Naive thymus-derived CD4-positive, alpha-beta T cell (primary cell): ENCODE measurements at regions not wholly inside any gene's neighbourhood (a gene's known extent, or its start where the extent isn't known, plus 50 kb on each side); places are given as distances from the start of the nearest gene placed in this dataset.

Experiments used
- ATAC-seq: fragments of 150-1000 bp; cut with Tn5 transposase; 2 replicates; pipeline ENCODE4 v1.10.0; 2021; ENCODE audit warnings: mild to moderate bottlenecking, moderate library complexity
- CTCF ChIA-PET: fragments of 350-600 bp; sonication (Branson Sonifier 250); formaldehyde crosslinking; loops from one replicate; lab custom pipeline; 2021; ENCODE audit warnings: antibody characterized with exemption; lab: Charles Lee
- POLR2A ChIA-PET: fragments of 350-600 bp; sonication (Branson Sonifier 250); formaldehyde crosslinking; loops from one replicate; lab custom pipeline; 2021; ENCODE audit warnings: antibody characterized with exemption, inconsistent platforms; lab: Charles Lee
- DNase-seq, 9 donors: peaks; one replicate each; pipeline versions ENCODE4 v3.0.0 to v3.0.0-alpha.2; 2020 to 2022; ENCODE audit warnings: mixed read lengths in 1 of 9
- H3K27ac ChIP-seq: one replicate; pipeline ENCODE4 v1.7.0; 2013; ENCODE audit warnings: mild to moderate bottlenecking, low read depth, low read length, moderate library complexity
- H3K27me3 ChIP-seq, 2 donors: one replicate each; pipeline ENCODE4 v1.7.0; 2013; ENCODE audit warnings: low read length in 2 of 2, mild to moderate bottlenecking in 2 of 2, moderate library complexity in 2 of 2; ENCODE audit not compliant: control insufficient read depth in 2 of 2, insufficient read depth in 2 of 2
- H3K36me3 ChIP-seq, 3 experiments: 1 replicate in 2 of 3; 2 replicates in 1 of 3; pipeline ENCODE4 v1.7.0; 2013; ENCODE audit warnings: low read length in 3 of 3, mild to moderate bottlenecking in 3 of 3, moderate library complexity in 1 of 3; ENCODE audit not compliant: insufficient read depth in 3 of 3, control insufficient read depth in 2 of 3
- H3K4me1 ChIP-seq, 2 donors: one replicate each; pipeline ENCODE4 v1.7.0; 2013; ENCODE audit warnings: low read length in 2 of 2, mild to moderate bottlenecking in 2 of 2, moderate library complexity in 1 of 2; ENCODE audit not compliant: control insufficient read depth in 2 of 2, insufficient read depth in 2 of 2
- H3K4me3 ChIP-seq: 2 replicates; pipeline ENCODE4 v1.7.0; 2013; ENCODE audit warnings: mild to moderate bottlenecking, low read length
- H3K9me3 ChIP-seq, 3 experiments: 1 replicate in 2 of 3; 2 replicates in 1 of 3; pipeline ENCODE4 v1.7.0; 2013; ENCODE audit warnings: low read length in 3 of 3; ENCODE audit not compliant: control insufficient read depth in 2 of 3
- H3K27ac Mint-ChIP-seq, 9 donors: one replicate each; pipeline ENCODE4 v1.8.0; 2020 to 2022; ENCODE audit warnings: mixed read lengths in 9 of 9, mild to moderate bottlenecking in 8 of 9, moderate library complexity in 5 of 9, inconsistent platforms in 2 of 9
- H3K27me3 Mint-ChIP-seq, 5 donors: one replicate each; pipeline ENCODE4 v1.8.0; 2021 to 2022; ENCODE audit warnings: mixed read lengths in 5 of 5, mild to moderate bottlenecking in 1 of 5
- H3K36me3 Mint-ChIP-seq, 5 donors: one replicate each; pipeline ENCODE4 v1.8.0; 2020 to 2022; ENCODE audit warnings: mixed read lengths in 5 of 5, mild to moderate bottlenecking in 3 of 5, inconsistent platforms in 1 of 5
- H3K4me1 Mint-ChIP-seq, 7 donors: one replicate each; pipeline ENCODE4 v1.8.0; 2020 to 2022; ENCODE audit warnings: mixed read lengths in 7 of 7, mild to moderate bottlenecking in 3 of 7, inconsistent platforms in 1 of 7
- H3K4me3 Mint-ChIP-seq, 10 donors: one replicate each; pipeline ENCODE4 v1.8.0; 2020 to 2022; ENCODE audit warnings: mild to moderate bottlenecking in 10 of 10, mixed read lengths in 10 of 10, moderate library complexity in 6 of 10, inconsistent platforms in 2 of 10
- H3K9me3 Mint-ChIP-seq, 11 donors: one replicate each; pipeline ENCODE4 v1.8.0; 2020 to 2022; ENCODE audit warnings: mixed read lengths in 11 of 11, mild to moderate bottlenecking in 4 of 11, inconsistent platforms in 1 of 11, moderate library complexity in 1 of 11
- intact Hi-C, 2 donors: fragments of 100-400 bp; cut with micrococcal nuclease; formaldehyde crosslinking; loops; one replicate each; pipeline ENCODE4 v1.15.1; 2023

DNA sequence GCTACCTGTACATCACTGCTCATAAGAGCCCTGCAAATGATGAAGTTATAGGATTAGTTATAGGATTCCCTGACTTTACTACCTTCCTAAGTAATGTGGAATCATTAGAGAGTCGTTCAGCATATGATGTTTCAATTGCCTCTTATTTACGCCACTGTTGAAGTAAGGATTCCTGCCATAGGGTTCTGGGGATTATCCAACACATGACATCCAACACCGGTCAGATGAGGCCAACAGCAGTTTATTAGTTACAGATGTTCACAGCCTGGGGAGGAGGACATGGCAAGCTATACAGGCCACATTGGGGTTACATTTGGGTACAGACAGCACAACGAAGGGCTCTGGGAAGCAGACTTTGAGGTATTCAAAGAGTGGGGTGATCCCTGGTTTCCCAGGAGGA lies 134.1 kb upstream of the MC4R start:
- Mint-ChIP-seq H3K4me3 (no peak overlapping the region), H3K27me3 (no peaks in the 10 kb centered on the region), H3K36me3 (no peaks in the 10 kb centered on the region), H3K4me1 (no peaks in the 10 kb centered on the region), H3K27ac (no peak overlapping the region), H3K9me3 (peaks cover 0 to 5% (median 0%) of the 10 kb centered on the region in 11 donors)
- H3K27ac ChIP-seq: no peak overlapping the region
- DNase-seq (no peak), ATAC-seq (no peak)
- H3K27me3 ChIP-seq: no peaks in the 10 kb centered on the region
- no peaks in the 10 kb centered on the region for H3K36me3 ChIP-seq
- intact Hi-C loops: no loop called here
- H3K9me3 ChIP-seq: no peaks in the 10 kb centered on the region
- H3K4me3 ChIP-seq: no peak overlapping the region
- no peaks in the 10 kb centered on the region for H3K4me1 ChIP-seq
- ChIA-PET POLR2A (no interaction called here), CTCF (no interaction called here)

- intact Hi-C loops: no loop called here
- Histone ChIP-seq H3K27me3 (no peaks in the 10 kb centered on the region), H3K4me3 (no peak overlapping the region), H3K27ac (no peak overlapping the region), H3K9me3 (no peaks in the 10 kb centered on the region), H3K4me1 (no peaks in the 10 kb centered on the region), H3K36me3 (no peaks in the 10 kb centered on the region)
- DNase-seq (no peak), ATAC-seq (no peak)
- CTCF ChIA-PET: no interaction called here
- Mint-ChIP-seq H3K27ac (no peak overlapping the region), H3K4me3 (no peak overlapping the region), H3K36me3 (no peaks in the 10 kb centered on the region), H3K9me3 (peaks cover 0 to 5% (median 0%) of the 10 kb centered on the region in 11 donors), H3K4me1 (no peaks in the 10 kb centered on the region), H3K27me3 (no peaks in the 10 kb centered on the region)
- POLR2A ChIA-PET: no interaction called here
Measured at GRCh38 chr18:60508108-60508507, 135.5 kb upstream of the MC4R start.

- H3K27me3 Mint-ChIP-seq: no peaks in the 10 kb centered on the region
- no peaks in the 10 kb centered on the region for H3K36me3 Mint-ChIP-seq
- H3K4me3 Mint-ChIP-seq: no peak overlapping the region
- Histone ChIP-seq H3K4me1 (no peaks in the 10 kb centered on the region), H3K9me3 (no peaks in the 10 kb centered on the region), H3K27me3 (no peaks in the 10 kb centered on the region), H3K4me3 (no peak overlapping the region), H3K36me3 (no peaks in the 10 kb centered on the region), H3K27ac (no peak overlapping the region)
- no peak for DNase-seq
- ATAC-seq: no peak
- intact Hi-C loops: no loop called here
- H3K27ac Mint-ChIP-seq: no peak overlapping the region
- POLR2A ChIA-PET: no interaction called here
- peaks cover 0 to 2% (median 0%) of the 10 kb centered on the region in 11 donors for H3K9me3 Mint-ChIP-seq
- H3K4me1 Mint-ChIP-seq: no peaks in the 10 kb centered on the region
- CTCF ChIA-PET: no interaction called here
Measured at GRCh38 chr18:60534538-60534937, 162.0 kb upstream of the MC4R start.

GRCh38 chr18:60537074-60537473 lies 164.5 kb upstream of the MC4R start:
- peaks cover 0 to 2% (median 0%) of the 10 kb centered on the region in 11 donors for H3K9me3 Mint-ChIP-seq
- no peak overlapping the region for H3K27ac Mint-ChIP-seq
- ChIA-PET CTCF (no interaction called here), POLR2A (no interaction called here)
- intact Hi-C loops: no loop called here
- no peaks in the 10 kb centered on the region for H3K4me1 ChIP-seq
- DNase-seq: no peak
- H3K36me3 ChIP-seq: no peaks in the 10 kb centered on the region
- no peak for ATAC-seq
- no peaks in the 10 kb centered on the region for H3K36me3 Mint-ChIP-seq
- H3K4me3 ChIP-seq: no peak overlapping the region
- no peaks in the 10 kb centered on the region for H3K27me3 ChIP-seq
- no peak overlapping the region for H3K4me3 Mint-ChIP-seq
- H3K27me3 Mint-ChIP-seq: no peaks in the 10 kb centered on the region
- no peaks in the 10 kb centered on the region for H3K9me3 ChIP-seq
- H3K27ac ChIP-seq: no peak overlapping the region
- no peaks in the 10 kb centered on the region for H3K4me1 Mint-ChIP-seq

GRCh38 chr18:60538891-60539290 lies 166.3 kb upstream of the MC4R start:
- no peaks in the 10 kb centered on the region for H3K27me3 Mint-ChIP-seq
- no peaks in the 10 kb centered on the region for H3K4me1 ChIP-seq
- DNase-seq (no peak), ATAC-seq (no peak)
- H3K27ac Mint-ChIP-seq: no peak overlapping the region
- intact Hi-C loops: no loop called here
- H3K36me3 ChIP-seq: no peaks in the 10 kb centered on the region
- H3K9me3 ChIP-seq: no peaks in the 10 kb centered on the region
- no peaks in the 10 kb centered on the region for H3K36me3 Mint-ChIP-seq
- CTCF ChIA-PET: no interaction called here
- POLR2A ChIA-PET: no interaction called here
- H3K4me3 ChIP-seq: no peak overlapping the region
- no peak overlapping the region for H3K27ac ChIP-seq
- H3K9me3 Mint-ChIP-seq: peaks cover 0 to 2% (median 0%) of the 10 kb centered on the region in 11 donors
- no peaks in the 10 kb centered on the region for H3K27me3 ChIP-seq
- no peak overlapping the region for H3K4me3 Mint-ChIP-seq
- no peaks in the 10 kb centered on the region for H3K4me1 Mint-ChIP-seq

GRCh38 chr18:60541661-60542060 lies 169.1 kb upstream of the MC4R start:
- H3K4me1 ChIP-seq: no peaks in the 10 kb centered on the region
- H3K36me3 ChIP-seq: no peaks in the 10 kb centered on the region
- Mint-ChIP-seq H3K36me3 (no peaks in the 10 kb centered on the region), H3K4me1 (no peaks in the 10 kb centered on the region), H3K9me3 (peaks cover 0 to 2% (median 0%) of the 10 kb centered on the region in 11 donors), H3K27ac (no peak overlapping the region), H3K4me3 (no peak overlapping the region), H3K27me3 (no peaks in the 10 kb centered on the region)
- CTCF ChIA-PET: no interaction called here
- no peak overlapping the region for H3K27ac ChIP-seq
- POLR2A ChIA-PET: no interaction called here
- DNase-seq (no peak), ATAC-seq (no peak)
- no peak overlapping the region for H3K4me3 ChIP-seq
- H3K27me3 ChIP-seq: no peaks in the 10 kb centered on the region
- intact Hi-C loops: no loop called here
- H3K9me3 ChIP-seq: no peaks in the 10 kb centered on the region

DNA sequence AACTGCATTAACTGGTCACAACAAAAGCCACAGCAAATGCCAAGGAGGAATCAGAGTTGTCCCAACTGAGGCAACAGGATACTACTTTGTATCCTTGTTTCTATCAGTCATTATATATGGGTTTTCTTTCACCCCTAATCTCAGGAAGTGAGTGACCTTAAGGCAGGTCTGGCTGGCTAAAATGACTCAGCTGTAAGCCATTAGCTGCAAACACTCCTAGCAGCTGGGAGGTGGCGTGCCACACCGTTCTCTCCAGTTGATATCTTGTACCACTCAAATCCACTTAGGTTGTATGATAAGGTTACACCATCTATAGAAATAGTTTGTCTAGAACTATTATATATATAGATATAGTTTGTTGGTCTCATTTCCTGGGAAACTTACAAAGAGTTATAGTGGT lies 171.1 kb upstream of the MC4R start:
- H3K36me3 ChIP-seq: no peaks in the 10 kb centered on the region
- peaks cover 0 to 2% (median 0%) of the 10 kb centered on the region in 11 donors for H3K9me3 Mint-ChIP-seq
- no peak overlapping the region for H3K27ac ChIP-seq
- no peak overlapping the region for H3K4me3 Mint-ChIP-seq
- no peak for DNase-seq
- no peaks in the 10 kb centered on the region for H3K27me3 Mint-ChIP-seq
- no peaks in the 10 kb centered on the region for H3K36me3 Mint-ChIP-seq
- ATAC-seq: no peak
- H3K9me3 ChIP-seq: no peaks in the 10 kb centered on the region
- H3K4me1 Mint-ChIP-seq: no peaks in the 10 kb centered on the region
- H3K27me3 ChIP-seq: no peaks in the 10 kb centered on the region
- H3K4me3 ChIP-seq: no peak overlapping the region
- H3K4me1 ChIP-seq: no peaks in the 10 kb centered on the region
- POLR2A ChIA-PET: no interaction called here
- intact Hi-C loops: no loop called here
- CTCF ChIA-PET: no interaction called here
- H3K27ac Mint-ChIP-seq: no peak overlapping the region
